IPS-15b (cell line): ENCODE measurements at regions not wholly inside any gene's neighbourhood (a gene's known extent, or its start where the extent isn't known, plus 50 kb on each side); places are given as distances from the start of the nearest gene placed in this dataset.

ENCODE experiments used
- H3K27me3 ChIP-seq: one replicate; pipeline ENCODE4 v1.6.1; 2013; ENCODE audit warnings: low read length; ENCODE audit not compliant: control insufficient read depth, insufficient read depth
- H3K36me3 ChIP-seq: one replicate; pipeline ENCODE4 v1.6.1; 2013; ENCODE audit warnings: low read length; ENCODE audit not compliant: control insufficient read depth, insufficient read depth
- H3K4me1 ChIP-seq: one replicate; pipeline ENCODE4 v1.6.1; 2013; ENCODE audit warnings: mild to moderate bottlenecking, low read length; ENCODE audit not compliant: control insufficient read depth, insufficient read depth
- H3K4me3 ChIP-seq: one replicate; pipeline ENCODE4 v1.5.1; 2013; ENCODE audit warnings: low read depth, low read length
- H3K9ac ChIP-seq: one replicate; pipeline ENCODE4 v1.6.1; 2013; ENCODE audit warnings: low read depth, mild to moderate bottlenecking, low read length
- H3K9me3 ChIP-seq: one replicate; pipeline ENCODE4 v1.6.1; 2013; ENCODE audit warnings: mild to moderate bottlenecking, low read length; ENCODE audit not compliant: control insufficient read depth, insufficient read depth

DNA sequence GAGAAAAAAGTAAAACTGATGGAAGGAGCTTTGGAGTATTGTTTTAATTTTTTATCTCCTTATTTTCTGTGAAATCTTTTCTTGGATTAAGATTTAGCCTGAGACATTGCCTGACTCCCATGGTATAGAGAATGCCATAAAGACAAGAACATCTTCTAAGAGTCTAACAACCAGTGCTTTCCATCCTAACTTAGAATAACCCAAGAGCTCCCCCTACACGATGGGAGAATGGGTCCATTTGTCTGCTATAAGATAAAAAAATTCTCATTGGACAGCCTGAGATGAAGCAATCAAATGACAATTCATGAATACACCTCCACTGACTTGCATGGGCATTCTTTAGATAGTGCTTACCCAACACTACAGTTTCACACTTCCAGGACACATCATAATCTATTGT lies 478.1 kb downstream of the TTLL7 start:
- no peaks in the 10 kb centered on the region for H3K4me1 ChIP-seq
- H3K4me3 ChIP-seq: no peak overlapping the region
- no peaks in the 10 kb centered on the region for H3K27me3 ChIP-seq
- no peaks in the 10 kb centered on the region for H3K9me3 ChIP-seq
- no peak overlapping the region for H3K9ac ChIP-seq
- H3K36me3 ChIP-seq: no peaks in the 10 kb centered on the region

GRCh38 chr1:83516369-83516768 lies 482.6 kb downstream of the TTLL7 start:
- Histone ChIP-seq H3K36me3 (no peaks in the 10 kb centered on the region), H3K27me3 (no peaks in the 10 kb centered on the region), H3K9me3 (no peaks in the 10 kb centered on the region), H3K9ac (no peak overlapping the region), H3K4me1 (no peaks in the 10 kb centered on the region), H3K4me3 (no peak overlapping the region)

DNA sequence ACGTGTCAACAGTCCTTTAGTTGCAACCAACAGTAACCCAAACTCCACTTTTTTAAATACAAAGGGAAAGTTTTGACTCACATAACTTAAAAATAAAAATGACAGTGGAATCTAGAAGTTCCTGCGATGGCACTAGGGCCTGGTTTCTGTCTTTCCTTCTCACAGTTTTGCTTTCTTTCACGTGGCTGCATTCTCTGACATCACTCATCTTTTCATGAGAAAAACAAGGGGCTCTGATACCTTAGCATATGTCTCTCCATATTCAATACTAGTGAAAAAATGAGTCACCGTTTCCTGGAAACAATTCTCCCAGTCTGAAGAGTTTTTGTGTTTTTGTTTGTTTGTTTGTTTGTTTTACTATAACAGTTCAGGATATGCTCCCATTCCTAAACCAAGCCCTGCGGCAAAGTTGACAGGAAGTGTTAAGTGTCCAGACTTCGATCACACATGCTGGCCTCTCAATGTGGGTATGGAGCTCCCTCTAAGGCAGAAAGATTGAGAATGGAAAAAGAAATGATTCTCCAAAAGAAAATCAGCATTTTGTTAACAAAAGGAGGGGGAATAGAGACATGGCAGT lies 483.3 kb downstream of the TTLL7 start:
- Histone ChIP-seq H3K4me3 (no peak overlapping the region), H3K9me3 (no peaks in the 10 kb centered on the region), H3K4me1 (no peaks in the 10 kb centered on the region), H3K36me3 (no peaks in the 10 kb centered on the region), H3K27me3 (no peaks in the 10 kb centered on the region), H3K9ac (no peak overlapping the region)

DNA sequence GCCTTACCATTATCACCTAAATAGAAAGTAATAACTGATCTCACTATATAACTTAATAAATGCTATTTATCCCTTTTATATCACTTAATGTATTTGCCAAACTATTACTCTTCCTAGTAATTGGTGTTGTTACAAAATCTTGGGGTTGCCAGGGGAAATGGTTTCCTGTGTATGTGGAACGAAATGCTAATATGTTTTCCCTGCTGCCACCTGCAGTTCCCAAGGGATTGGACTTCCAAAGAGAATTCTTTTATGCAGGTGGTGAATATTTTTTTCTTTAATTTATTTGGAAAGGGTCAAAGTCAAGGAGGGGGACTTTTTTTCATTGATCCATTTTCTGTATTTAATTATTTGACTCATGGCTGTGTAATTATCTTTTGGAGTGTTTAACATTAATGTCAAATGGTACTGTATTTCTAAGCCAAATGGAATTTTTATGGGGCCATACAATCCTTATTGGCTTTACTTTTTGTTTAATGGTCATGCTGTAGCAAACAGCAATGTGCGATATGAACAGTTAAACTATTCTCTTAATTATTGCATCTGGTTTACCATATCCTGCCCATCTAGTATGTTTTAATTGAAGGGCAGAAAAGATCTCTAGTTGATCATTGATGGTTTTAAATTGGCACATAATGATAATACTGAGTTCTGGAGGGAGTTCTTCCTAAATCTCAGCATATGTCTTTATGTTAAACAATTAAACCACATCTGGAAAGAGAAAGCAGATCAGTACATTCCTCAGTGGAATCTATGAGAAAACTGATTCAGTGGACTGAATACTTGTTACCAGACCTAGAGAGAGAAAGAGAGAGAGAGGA lies 486.3 kb downstream of the TTLL7 start:
- no peaks in the 10 kb centered on the region for H3K9me3 ChIP-seq
- H3K4me3 ChIP-seq: no peak overlapping the region
- no peak overlapping the region for H3K9ac ChIP-seq
- no peaks in the 10 kb centered on the region for H3K4me1 ChIP-seq
- no peaks in the 10 kb centered on the region for H3K27me3 ChIP-seq
- no peaks in the 10 kb centered on the region for H3K36me3 ChIP-seq

GRCh38 chr1:83511146-83511726 lies 487.7 kb downstream of the TTLL7 start:
- H3K9me3 ChIP-seq: no peaks in the 10 kb centered on the region
- H3K4me3 ChIP-seq: no peak overlapping the region
- no peaks in the 10 kb centered on the region for H3K4me1 ChIP-seq
- no peaks in the 10 kb centered on the region for H3K36me3 ChIP-seq
- no peak overlapping the region for H3K9ac ChIP-seq
- H3K27me3 ChIP-seq: no peaks in the 10 kb centered on the region

GRCh38 chr1:83509301-83509781 lies 489.6 kb downstream of the TTLL7 start:
- Histone ChIP-seq H3K4me1 (no peaks in the 10 kb centered on the region), H3K27me3 (no peaks in the 10 kb centered on the region), H3K9ac (no peak overlapping the region), H3K4me3 (no peak overlapping the region), H3K9me3 (no peaks in the 10 kb centered on the region), H3K36me3 (no peaks in the 10 kb centered on the region)

- Histone ChIP-seq H3K36me3 (no peaks in the 10 kb centered on the region), H3K27me3 (no peaks in the 10 kb centered on the region), H3K4me3 (no peak overlapping the region), H3K4me1 (no peaks in the 10 kb centered on the region), H3K9me3 (no peaks in the 10 kb centered on the region), H3K9ac (no peak overlapping the region)
Observed at GRCh38 chr1:83508485-83509151, 490.3 kb downstream of the TTLL7 start.

DNA sequence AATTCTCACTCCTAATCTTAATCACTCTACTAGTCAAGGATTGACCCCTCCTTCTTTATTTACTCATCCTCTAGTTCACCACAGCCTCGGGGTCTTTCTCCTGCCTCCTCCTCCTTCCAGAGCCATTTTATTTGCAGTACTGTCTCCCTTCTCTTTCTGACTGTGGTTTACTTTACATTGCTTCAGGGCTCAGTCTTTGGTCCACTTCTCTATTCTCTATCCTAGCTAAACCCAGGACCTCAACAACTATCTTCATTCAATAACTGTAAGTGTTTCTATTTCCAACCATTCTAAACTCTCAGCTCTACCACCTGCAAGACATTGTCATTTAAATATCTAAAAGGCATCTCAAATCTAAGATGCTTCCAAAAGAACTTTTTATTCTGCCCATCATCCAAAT lies 493.8 kb downstream of the TTLL7 start:
- Histone ChIP-seq H3K36me3 (no peaks in the 10 kb centered on the region), H3K4me1 (no peaks in the 10 kb centered on the region), H3K9me3 (no peaks in the 10 kb centered on the region), H3K27me3 (no peaks in the 10 kb centered on the region), H3K9ac (no peak overlapping the region), H3K4me3 (no peak overlapping the region)

- Histone ChIP-seq H3K4me1 (no peaks in the 10 kb centered on the region), H3K9me3 (no peaks in the 10 kb centered on the region), H3K4me3 (no peak overlapping the region), H3K27me3 (no peaks in the 10 kb centered on the region), H3K36me3 (no peaks in the 10 kb centered on the region), H3K9ac (no peak overlapping the region)
Observed at GRCh38 chr1:83503153-83503552, 495.8 kb downstream of the TTLL7 start.

DNA sequence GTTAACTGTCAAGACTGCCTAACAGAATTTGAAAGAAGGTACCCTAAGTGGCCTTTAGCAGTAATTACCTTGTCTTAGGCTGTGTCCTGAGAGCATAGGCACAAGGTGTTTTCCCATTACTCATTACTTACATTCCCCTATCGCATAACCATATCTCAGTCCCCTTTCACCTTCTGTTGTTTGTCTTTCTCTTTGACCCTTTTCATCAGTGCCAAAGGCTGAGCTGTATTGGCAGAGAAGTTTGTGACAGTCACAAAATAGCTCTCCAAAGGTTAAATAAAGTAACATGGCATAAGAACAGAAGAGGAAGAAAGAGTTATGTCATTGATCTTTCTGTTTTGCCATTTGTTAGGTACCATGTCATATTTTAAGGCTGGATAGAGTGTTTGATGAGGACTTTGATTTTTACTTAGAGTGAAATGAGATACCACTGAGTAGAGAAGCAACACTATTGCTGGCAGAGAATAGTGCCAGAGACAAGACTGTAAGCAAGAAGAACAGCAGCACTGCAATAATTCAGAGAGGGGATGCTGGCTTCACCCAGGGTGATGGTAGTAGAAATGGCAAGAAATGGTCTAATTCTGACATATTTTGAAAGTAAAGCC lies 497.8 kb downstream of the TTLL7 start:
- Histone ChIP-seq H3K36me3 (no peaks in the 10 kb centered on the region), H3K27me3 (no peaks in the 10 kb centered on the region), H3K4me3 (no peak overlapping the region), H3K4me1 (no peaks in the 10 kb centered on the region), H3K9ac (no peak overlapping the region), H3K9me3 (no peaks in the 10 kb centered on the region)

DNA sequence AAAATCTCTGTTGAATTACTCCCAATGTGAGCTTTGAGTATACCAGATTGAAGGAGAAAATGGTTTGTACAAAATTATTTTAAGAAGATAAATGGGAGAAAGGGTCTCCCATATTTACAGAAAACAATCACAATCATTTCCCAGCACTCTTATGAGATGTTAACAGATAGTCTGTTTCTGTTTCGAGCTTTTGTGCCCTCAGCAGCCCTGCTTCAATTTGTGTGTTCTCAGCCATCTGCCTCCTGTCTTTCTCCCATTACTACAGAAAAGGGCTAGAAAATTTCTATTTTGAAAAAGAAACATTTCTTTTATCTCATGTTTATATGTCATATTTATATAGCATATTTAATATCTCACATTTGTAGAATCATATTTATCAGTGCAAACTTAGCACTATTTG lies 498.4 kb downstream of the TTLL7 start:
- no peak overlapping the region for H3K9ac ChIP-seq

More for the DNA sequence above, 498.4 kb downstream of the TTLL7 start:
- no peak overlapping the region for H3K4me3 ChIP-seq
- H3K4me1 ChIP-seq: no peaks in the 10 kb centered on the region
- no peaks in the 10 kb centered on the region for H3K36me3 ChIP-seq
- H3K9me3 ChIP-seq: no peaks in the 10 kb centered on the region
- H3K27me3 ChIP-seq: no peaks in the 10 kb centered on the region
